IMR-90 (cell line): ENCODE measurements at regions not wholly inside any gene's neighbourhood (a gene's known extent, or its start where the extent isn't known, plus 50 kb on each side); places are given as distances from the start of the nearest gene placed in this dataset.
"Not testable (repeated sequence)": the region's sequence is repeated elsewhere in the genome, so short reads cannot be mapped to it uniquely, and the experiment has no call there.

Experiments used
- ATAC-seq: fragments of 200-7000 bp; cut with Tn5 transposase; 2 replicates; pipeline ENCODE4 v1.9.1; 2020; ENCODE audit warnings: low read depth, mild to moderate bottlenecking, moderate library complexity
- BruUV-seq: library from RNA; stranded (reverse); fragments of 400-500 nt; replicated peaks from 2 replicates; lab custom pipeline; 2021; lab: Mats Ljungman, UMichigan
- CTCF ChIA-PET: fragments of 300-600 bp; formaldehyde crosslinking; extraction: SDS; loops from one replicate; lab custom pipeline; 2021; ENCODE audit warnings: antibody characterized with exemption; lab: Yijun Ruan, JAX
- POLR2A ChIA-PET: fragments of 300-600 bp; sonication (Branson Sonifier 250); formaldehyde crosslinking; loops from one replicate; lab custom pipeline; 2022; ENCODE audit warnings: antibody characterized with exemption; ENCODE audit not compliant: unreplicated experiment; lab: Charles Lee
- DNase-seq: peaks from one replicate; pipeline ENCODE4 v3.0.0; 2013
- H2AFZ ChIP-seq: replicated peaks from 2 replicates; pipeline ENCODE3; 2013; ENCODE audit warnings: low read length, mild to moderate bottlenecking; ENCODE audit not compliant: poor library complexity
- H2AK5ac ChIP-seq: 2 replicates; pipeline ENCODE4 v1.6.1; 2013; ENCODE audit warnings: low read depth, low read length, inconsistent platforms
- H2AK9ac ChIP-seq: replicated peaks from 2 replicates; pipeline ENCODE3; 2013; ENCODE audit warnings: mild to moderate bottlenecking, low read depth, low read length, moderate library complexity; ENCODE audit not compliant: poor library complexity
- H2BK120ac ChIP-seq: 2 replicates; pipeline ENCODE4 v1.6.1; 2013; ENCODE audit warnings: low read depth, low read length, inconsistent platforms
- H2BK15ac ChIP-seq: 3 replicates; pipeline ENCODE4 v1.6.1; 2013; ENCODE audit warnings: low read depth, low read length, inconsistent platforms
- H2BK20ac ChIP-seq: 2 replicates; pipeline ENCODE4 v1.6.1; 2013; ENCODE audit warnings: low read depth, mild to moderate bottlenecking, inconsistent platforms, low read length, moderate library complexity
- H2BK5ac ChIP-seq: 2 replicates; pipeline ENCODE4 v1.6.1; 2013; ENCODE audit warnings: mild to moderate bottlenecking, low read depth, low read length, inconsistent platforms; ENCODE audit not compliant: poor library complexity, severe bottlenecking
- H3K14ac ChIP-seq: replicated peaks from 2 replicates; pipeline ENCODE4 v1.6.1; 2013; ENCODE audit warnings: low read depth, low read length, inconsistent platforms
- H3K18ac ChIP-seq: 2 replicates; pipeline ENCODE4 v1.6.1; 2013; ENCODE audit warnings: low read depth, low read length, control low read depth
- H3K23ac ChIP-seq: 2 replicates; pipeline ENCODE4 v1.6.1; 2013; ENCODE audit warnings: low read depth, low read length, inconsistent platforms
- H3K27ac ChIP-seq: 2 replicates; pipeline ENCODE4 v1.5.1; 2013; ENCODE audit warnings: mild to moderate bottlenecking, control low read depth, low read length; ENCODE audit not compliant: insufficient read depth
- H3K27me3 ChIP-seq: 2 replicates; pipeline ENCODE4 v1.6.1; 2013; ENCODE audit warnings: low read length; ENCODE audit not compliant: control insufficient read depth, insufficient read depth
- H3K36me3 ChIP-seq: 2 replicates; pipeline ENCODE4 v1.6.1; 2013; ENCODE audit warnings: low read length, mixed read lengths; ENCODE audit not compliant: control insufficient read depth, insufficient read depth
- H3K4ac ChIP-seq: 2 replicates; pipeline ENCODE4 v1.6.1; 2013; ENCODE audit warnings: low read depth, low read length, inconsistent platforms
- H3K4me1 ChIP-seq: 2 replicates; pipeline ENCODE4 v1.6.1; 2013; ENCODE audit warnings: low read length, mixed read lengths; ENCODE audit not compliant: control insufficient read depth, insufficient read depth
- H3K4me2 ChIP-seq: 2 replicates; pipeline ENCODE4 v1.6.1; 2013; ENCODE audit warnings: low read depth, mild to moderate bottlenecking, control low read depth, low read length, moderate library complexity
- H3K4me3 ChIP-seq: 2 replicates; pipeline ENCODE4 v1.5.1; 2013; ENCODE audit warnings: low read depth, mild to moderate bottlenecking, control low read depth, low read length, moderate library complexity; ENCODE audit not compliant: insufficient read depth
- H3K56ac ChIP-seq: 2 replicates; pipeline ENCODE4 v1.6.1; 2013; ENCODE audit warnings: low read length, inconsistent platforms; ENCODE audit not compliant: insufficient read depth; ENCODE audit errors: extremely low read depth
- H3K79me1 ChIP-seq, 2 experiments: 2 replicates each; pipeline ENCODE4 v1.6.1; 2013; ENCODE audit warnings: low read length in 2 of 2, inconsistent platforms in 1 of 2, low read depth in 1 of 2
- H3K9ac ChIP-seq: 2 replicates; pipeline ENCODE4 v1.6.1; 2013; ENCODE audit warnings: low read depth, low read length, control low read depth
- H3K9me1 ChIP-seq: 2 replicates; pipeline ENCODE4 v1.6.1; 2013; ENCODE audit warnings: low read length, inconsistent platforms; ENCODE audit not compliant: insufficient read depth
- H3K9me3 ChIP-seq: 2 replicates; pipeline ENCODE4 v1.6.1; 2013; ENCODE audit warnings: low read length; ENCODE audit not compliant: control insufficient read depth, insufficient read depth
- H4K20me1 ChIP-seq: 2 replicates; pipeline ENCODE4 v1.6.1; 2013; ENCODE audit warnings: low read length, inconsistent platforms; ENCODE audit not compliant: insufficient read depth
- H4K5ac ChIP-seq: 2 replicates; pipeline ENCODE4 v1.6.1; 2013; ENCODE audit warnings: mild to moderate bottlenecking, low read depth, low read length, control low read depth
- H4K8ac ChIP-seq, 2 experiments: 2 replicates each; pipeline ENCODE4 v1.6.1; 2013; ENCODE audit warnings: low read depth in 2 of 2, low read length in 2 of 2, control low read depth in 1 of 2, inconsistent platforms in 1 of 2
- H4K91ac ChIP-seq: 2 replicates; pipeline ENCODE4 v1.6.1; 2013; ENCODE audit warnings: low read depth, low read length, inconsistent platforms; ENCODE audit not compliant: insufficient read depth
- CHD1 ChIP-seq: IDR thresholded peaks from 2 replicates; pipeline ENCODE4 v1.6.1; 2012; ENCODE audit warnings: low read depth, low read length, improper control_type of control experiment
- FOS ChIP-seq: fragments of 150-350 bp; IDR thresholded peaks from 2 replicates; pipeline ENCODE4 v1.6.1; 2016; ENCODE audit warnings: low read depth, low read length
- MAFK ChIP-seq: IDR thresholded peaks from 2 replicates; pipeline ENCODE4 v1.6.1; 2012; ENCODE audit warnings: low read depth, low read length, improper control_type of control experiment
- MAZ ChIP-seq: IDR thresholded peaks from 2 replicates; pipeline ENCODE4 v1.6.1; 2012; ENCODE audit warnings: low read depth, mild to moderate bottlenecking, low read length, improper control_type of control experiment, moderate library complexity, borderline replicate concordance
- NFE2L2 ChIP-seq: fragments of 150-350 bp; IDR thresholded peaks from 2 replicates; pipeline ENCODE4 v1.6.1; 2016; ENCODE audit warnings: low read depth, mild to moderate bottlenecking, low read length
- POLR2A ChIP-seq: IDR thresholded peaks from 2 replicates; pipeline ENCODE4 v1.6.1; 2012; ENCODE audit warnings: mild to moderate bottlenecking, low read depth, low read length
- RAD21 ChIP-seq: IDR thresholded peaks from 2 replicates; pipeline ENCODE4 v1.6.1; 2012; ENCODE audit warnings: low read length, improper control_type of control experiment
- WGBS, 2 experiments: methylation state at CpG; one replicate each; pipeline versions ENCODE4 v1.1.5 to v1.1.7; 2013; ENCODE audit warnings: missing lambda C conversion rate in 2 of 2; ENCODE audit not compliant: insufficient read length in 1 of 2; ENCODE audit errors: extremely low coverage in 2 of 2; 5-methylcytosine and 5-hydroxymethylcytosine counted together
- dilution Hi-C: fragments of 300-500 bp; cut with HindIII; formaldehyde crosslinking; loops from one replicate; pipeline ENCODE4 v1.14.3; 2018; ENCODE audit warnings: low sequenced_read_pairs; ENCODE audit not compliant: unreplicated experiment
- in situ Hi-C: fragments of 300-500 bp; cut with MboI; formaldehyde crosslinking; loops from 3 replicates; pipeline ENCODE4 v1.14.3; 2019; ENCODE audit warnings: low sequenced_read_pairs, inconsistent platforms, mixed read lengths
- intact Hi-C: fragments of 100-400 bp; cut with micrococcal nuclease; formaldehyde crosslinking; loops from 2 replicates; pipeline ENCODE4 v1.10.0; 2022
- TF ChIP-seq, protein P1 (sequence below): fragments of 150-350 bp; IDR thresholded peaks from 2 replicates; pipeline ENCODE4 v1.6.1; 2016; ENCODE audit warnings: low read depth, mild to moderate bottlenecking, low read length, moderate library complexity, borderline replicate concordance

DNA sequence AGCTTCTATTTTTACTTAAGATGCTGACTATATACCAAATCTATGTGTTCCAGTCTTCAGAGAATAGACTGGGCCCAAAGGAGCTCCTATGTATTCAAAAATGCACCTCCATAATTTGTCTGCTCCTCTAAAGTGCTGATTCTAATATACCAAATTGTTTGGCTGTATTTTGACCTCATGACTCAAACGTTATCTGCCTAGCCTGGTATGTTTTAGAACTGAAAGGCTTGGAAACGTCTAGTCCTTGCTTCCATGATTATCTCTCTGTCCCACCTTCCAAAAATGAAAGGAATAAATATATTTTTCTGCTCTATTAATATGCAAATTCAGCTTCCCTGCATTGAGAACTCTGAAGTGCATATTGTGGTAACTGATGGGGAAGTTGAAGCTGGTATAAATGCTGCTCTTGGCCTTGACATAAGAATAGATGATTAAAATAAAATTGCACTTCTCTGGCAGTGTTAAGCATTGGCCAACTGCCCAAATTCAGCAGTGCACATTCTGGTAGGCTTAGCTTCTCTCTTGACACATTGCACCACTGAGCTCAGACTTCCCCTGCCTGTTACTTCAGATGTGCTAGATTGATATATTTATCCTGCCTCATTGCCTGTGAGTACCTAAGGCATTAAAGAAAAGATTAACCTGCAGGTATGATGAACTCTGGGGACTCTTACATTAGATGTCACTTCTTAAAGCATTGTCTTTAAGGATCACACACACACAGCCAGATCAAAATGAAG lies 882.3 kb downstream of the RPS29 start:
- BruUV-seq: no TSS peak
- TF ChIP-seq MAFK (no peak), POLR2A (no peak), CHD1 (no peak), FOS (no peak), NFE2L2 (no peak), MAZ (no peak), RAD21 (no peak)
- TF ChIP-seq, protein P1, sequence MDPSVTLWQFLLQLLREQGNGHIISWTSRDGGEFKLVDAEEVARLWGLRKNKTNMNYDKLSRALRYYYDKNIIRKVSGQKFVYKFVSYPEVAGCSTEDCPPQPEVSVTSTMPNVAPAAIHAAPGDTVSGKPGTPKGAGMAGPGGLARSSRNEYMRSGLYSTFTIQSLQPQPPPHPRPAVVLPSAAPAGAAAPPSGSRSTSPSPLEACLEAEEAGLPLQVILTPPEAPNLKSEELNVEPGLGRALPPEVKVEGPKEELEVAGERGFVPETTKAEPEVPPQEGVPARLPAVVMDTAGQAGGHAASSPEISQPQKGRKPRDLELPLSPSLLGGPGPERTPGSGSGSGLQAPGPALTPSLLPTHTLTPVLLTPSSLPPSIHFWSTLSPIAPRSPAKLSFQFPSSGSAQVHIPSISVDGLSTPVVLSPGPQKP: no peak
- Histone ChIP-seq H3K36me3 (no peaks in the 10 kb centered on the region), H3K27me3 (no peaks in the 10 kb centered on the region), H2BK15ac (no peak overlapping the region), H3K27ac (no peak overlapping the region), H3K4me2 (no peak overlapping the region), H4K8ac (no peak overlapping the region), H3K23ac (no peak overlapping the region), H3K4ac (no peak overlapping the region), H3K18ac (no peak overlapping the region), H2AK5ac (no peak overlapping the region), H3K9me1 (no peaks in the 10 kb centered on the region), H3K4me3 (no peak overlapping the region), H3K56ac (no peak overlapping the region), H3K9me3 (no peaks in the 10 kb centered on the region), H4K5ac (no peak overlapping the region), H2BK5ac (no peak overlapping the region), H2AK9ac (no peak overlapping the region), H3K79me1 (no peaks in the 10 kb centered on the region), H3K9ac (no peak overlapping the region), H2BK20ac (no peak overlapping the region), H3K4me1 (no peaks in the 10 kb centered on the region), H3K14ac (no peak overlapping the region), H2AFZ (no peak overlapping the region), H4K20me1 (no peaks in the 10 kb centered on the region), H2BK120ac (no peak overlapping the region), H4K91ac (no peak overlapping the region)
- ATAC-seq (no peak), DNase-seq (no peak)
- in situ Hi-C loops: no loop called here
- POLR2A ChIA-PET: no interaction called here
- CTCF ChIA-PET: no interaction called here
- WGBS, 2 experiments: no CpG with 5 or more reads among the region's 2 CpGs
- dilution Hi-C loops: no loop called here
- intact Hi-C loops: no loop called here

DNA sequence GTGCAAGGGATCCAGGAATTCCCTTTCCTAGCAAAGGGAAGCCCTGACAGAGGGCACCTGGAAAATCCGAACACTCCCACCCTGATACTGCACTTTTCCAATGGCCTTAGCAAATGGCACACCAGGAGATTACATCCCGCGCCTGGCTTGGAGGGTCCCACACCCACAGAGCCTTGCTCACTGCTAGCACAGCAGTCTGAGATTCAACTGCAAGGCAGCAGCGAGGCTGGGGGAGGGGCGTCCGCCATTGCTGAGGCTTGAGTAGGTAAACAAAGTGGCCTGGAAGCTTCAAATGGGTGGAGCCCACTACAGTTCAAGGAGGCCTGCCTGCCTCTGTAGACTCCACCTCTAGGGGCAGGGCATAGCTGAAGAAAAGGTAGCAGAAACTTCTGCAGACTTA lies 888.8 kb downstream of the RPS29 start:
- H3K14ac ChIP-seq, H2AK9ac ChIP-seq, H3K36me3 ChIP-seq, H3K56ac ChIP-seq, ATAC-seq, H2BK120ac ChIP-seq, H2AFZ ChIP-seq, H4K8ac ChIP-seq, H4K5ac ChIP-seq, H4K91ac ChIP-seq, H3K4ac ChIP-seq, H2BK20ac ChIP-seq, H3K4me3 ChIP-seq, intact Hi-C loops, H2BK5ac ChIP-seq, H2BK15ac ChIP-seq, in situ Hi-C loops, BruUV-seq, H3K4me1 ChIP-seq, POLR2A ChIA-PET, DNase-seq, CTCF ChIA-PET, H3K27ac ChIP-seq, dilution Hi-C loops, H3K9me1 ChIP-seq, H3K23ac ChIP-seq, H3K79me1 ChIP-seq, H4K20me1 ChIP-seq, H2AK5ac ChIP-seq, H3K9me3 ChIP-seq, H3K9ac ChIP-seq, H3K27me3 ChIP-seq, H3K4me2 ChIP-seq, H3K18ac ChIP-seq: not testable (repeated sequence)
- WGBS, 2 experiments: 80% methylated on average over 1 of the region's 6 CpGs; no CpG with 5 or more reads in 1 of the 2 experiments
